ENCODE measurements at regions not wholly inside any gene's neighbourhood (a gene's known extent, or its start where the extent isn't known, plus 50 kb on each side); places are given as distances from the start of the nearest gene placed in this dataset.

DNA sequence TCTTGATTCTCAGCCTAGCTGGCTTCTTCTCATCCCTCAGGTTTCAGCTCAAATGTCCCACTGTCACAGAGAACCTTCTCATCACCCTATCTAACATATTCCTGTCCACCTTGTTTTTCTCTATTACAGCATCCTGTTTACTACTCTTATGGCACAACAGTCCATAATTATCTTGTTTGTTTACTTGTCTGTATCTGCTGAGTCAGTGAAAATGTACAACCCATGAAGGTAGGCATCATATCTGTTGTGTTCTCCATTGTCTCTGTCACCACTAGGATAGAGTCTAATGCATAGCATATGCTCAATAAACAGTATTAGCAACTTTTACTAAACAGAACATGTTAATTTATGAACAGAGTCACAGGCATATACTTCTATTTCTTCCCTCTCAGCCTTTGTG lies 261.7 kb downstream of the ETAA1 start:
- BruUV-seq (replicated peaks) = no TSS peak
- Mint-ChIP-seq H3K27ac (ENCODE audit: unreplicated experiment) (no peak overlapping the region), H3K4me3 (ENCODE audit: unreplicated experiment) (no peak overlapping the region), H3K9me3 (ENCODE audit: unreplicated experiment) (peaks cover under 1% of the 10 kb centered on the region), H3K4me1 (ENCODE audit: low read depth, unreplicated experiment) (no peaks in the 10 kb centered on the region), H3K36me3 (ENCODE audit: insufficient read depth, unreplicated experiment) (no peaks in the 10 kb centered on the region), H3K27me3 (ENCODE audit: insufficient read depth, unreplicated experiment) (no peaks in the 10 kb centered on the region)
- ChIA-PET POLR2A (no interaction called here), CTCF (no interaction called here)
- Histone ChIP-seq H3K36me3 (ENCODE audit: control insufficient read depth, insufficient read depth, low read length) (no peaks in the 10 kb centered on the region), H3K4me3 (ENCODE audit: low read depth, low read length) (no peak overlapping the region), H3K4me1 (no peaks in the 10 kb centered on the region; the same call in 1 of the 2 replicates), H3K27me3 (replicated peaks; ENCODE audit: control insufficient read depth, insufficient read depth, low read length) (no peaks in the 10 kb centered on the region), H3K9me3 (no peaks in the 10 kb centered on the region)
- no peak for DNase-seq
- TF ChIP-seq, protein P1, sequence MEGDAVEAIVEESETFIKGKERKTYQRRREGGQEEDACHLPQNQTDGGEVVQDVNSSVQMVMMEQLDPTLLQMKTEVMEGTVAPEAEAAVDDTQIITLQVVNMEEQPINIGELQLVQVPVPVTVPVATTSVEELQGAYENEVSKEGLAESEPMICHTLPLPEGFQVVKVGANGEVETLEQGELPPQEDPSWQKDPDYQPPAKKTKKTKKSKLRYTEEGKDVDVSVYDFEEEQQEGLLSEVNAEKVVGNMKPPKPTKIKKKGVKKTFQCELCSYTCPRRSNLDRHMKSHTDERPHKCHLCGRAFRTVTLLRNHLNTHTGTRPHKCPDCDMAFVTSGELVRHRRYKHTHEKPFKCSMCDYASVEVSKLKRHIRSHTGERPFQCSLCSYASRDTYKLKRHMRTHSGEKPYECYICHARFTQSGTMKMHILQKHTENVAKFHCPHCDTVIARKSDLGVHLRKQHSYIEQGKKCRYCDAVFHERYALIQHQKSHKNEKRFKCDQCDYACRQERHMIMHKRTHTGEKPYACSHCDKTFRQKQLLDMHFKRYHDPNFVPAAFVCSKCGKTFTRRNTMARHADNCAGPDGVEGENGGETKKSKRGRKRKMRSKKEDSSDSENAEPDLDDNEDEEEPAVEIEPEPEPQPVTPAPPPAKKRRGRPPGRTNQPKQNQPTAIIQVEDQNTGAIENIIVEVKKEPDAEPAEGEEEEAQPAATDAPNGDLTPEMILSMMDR (IDR thresholded peaks at IDR 0.05; ENCODE audit: insufficient read depth in 1 of 2, low read depth in 1 of 2, low read length in 1 of 2, severe bottlenecking in 1 of 2, unreplicated experiment in 1 of 2) = no peak
- intact Hi-C loops (cut with micrococcal nuclease; ENCODE audit: unreplicated experiment) = loop anchor here (10.0 kb wide), 1 partner anchor 184 kb away; no protein-coding TSS in a partner anchor

GRCh38 chr2:67660015-67660602 lies 263.0 kb downstream of the ETAA1 start:
- POLR2A ChIA-PET = no interaction called here
- no peak overlapping the region for H3K4me3 ChIP-seq (ENCODE audit: low read depth, low read length)
- CTCF ChIA-PET = no interaction called here
- Mint-ChIP-seq H3K36me3 (ENCODE audit: insufficient read depth, unreplicated experiment) (no peaks in the 10 kb centered on the region), H3K4me1 (ENCODE audit: low read depth, unreplicated experiment) (no peaks in the 10 kb centered on the region), H3K27ac (ENCODE audit: unreplicated experiment) (no peak overlapping the region), H3K27me3 (ENCODE audit: insufficient read depth, unreplicated experiment) (no peaks in the 10 kb centered on the region), H3K4me3 (ENCODE audit: unreplicated experiment) (no peak overlapping the region), H3K9me3 (ENCODE audit: unreplicated experiment) (no peaks in the 10 kb centered on the region)
- no TSS peak for BruUV-seq (replicated peaks)
- intact Hi-C loops (cut with micrococcal nuclease; ENCODE audit: unreplicated experiment) = no loop called here
- DNase-seq = no peak
- H3K9me3 ChIP-seq = no peaks in the 10 kb centered on the region
- H3K27me3 ChIP-seq (replicated peaks; ENCODE audit: control insufficient read depth, insufficient read depth, low read length) = no peaks in the 10 kb centered on the region
- TF ChIP-seq, protein P1 (IDR thresholded peaks at IDR 0.05; ENCODE audit: insufficient read depth in 1 of 2, low read depth in 1 of 2, low read length in 1 of 2, severe bottlenecking in 1 of 2, unreplicated experiment in 1 of 2) = no peak
- H3K4me1 ChIP-seq = no peaks in the 10 kb centered on the region; the same call in 1 of the 2 replicates
- H3K36me3 ChIP-seq (ENCODE audit: control insufficient read depth, insufficient read depth, low read length) = no peaks in the 10 kb centered on the region

DNA sequence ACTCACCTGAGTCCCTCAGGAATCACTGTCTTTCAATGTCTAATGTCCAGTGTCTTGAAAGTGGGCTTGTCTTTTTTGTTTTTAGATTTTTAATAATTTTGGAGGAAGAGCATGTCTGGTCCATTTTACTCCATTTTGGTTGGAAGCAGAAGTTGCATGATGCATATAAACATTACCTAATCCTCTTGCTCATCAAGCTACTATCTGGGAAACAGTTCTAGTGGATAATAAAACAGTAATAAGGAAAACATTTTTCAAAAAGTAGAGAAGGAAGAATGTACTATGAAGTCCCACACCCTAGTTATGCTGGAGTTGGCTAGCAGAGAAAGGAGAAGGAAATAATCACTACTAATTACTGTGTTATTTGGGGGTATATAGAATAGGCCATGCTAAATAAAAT lies 263.7 kb downstream of the ETAA1 start:
- POLR2A ChIA-PET = no interaction called here
- DNase-seq = no peak
- Histone ChIP-seq H3K36me3 (ENCODE audit: control insufficient read depth, insufficient read depth, low read length) (no peaks in the 10 kb centered on the region), H3K4me3 (ENCODE audit: low read depth, low read length) (no peak overlapping the region), H3K9me3 (no peaks in the 10 kb centered on the region), H3K27me3 (replicated peaks; ENCODE audit: control insufficient read depth, insufficient read depth, low read length) (no peaks in the 10 kb centered on the region), H3K4me1 (no peaks in the 10 kb centered on the region; the same call in 1 of the 2 replicates)
- CTCF ChIA-PET = no interaction called here
- H3K9me3 Mint-ChIP-seq (ENCODE audit: unreplicated experiment) = no peaks in the 10 kb centered on the region
- no peaks in the 10 kb centered on the region for H3K36me3 Mint-ChIP-seq (ENCODE audit: insufficient read depth, unreplicated experiment)
- intact Hi-C loops (cut with micrococcal nuclease; ENCODE audit: unreplicated experiment) = no loop called here
- H3K4me1 Mint-ChIP-seq (ENCODE audit: low read depth, unreplicated experiment) = no peaks in the 10 kb centered on the region
- TF ChIP-seq, protein P1 (IDR thresholded peaks at IDR 0.05; ENCODE audit: insufficient read depth in 1 of 2, low read depth in 1 of 2, low read length in 1 of 2, severe bottlenecking in 1 of 2, unreplicated experiment in 1 of 2) = no peak
- no peak overlapping the region for H3K27ac Mint-ChIP-seq (ENCODE audit: unreplicated experiment)
- H3K27me3 Mint-ChIP-seq (ENCODE audit: insufficient read depth, unreplicated experiment) = no peaks in the 10 kb centered on the region
- no TSS peak for BruUV-seq (replicated peaks)
- H3K4me3 Mint-ChIP-seq (ENCODE audit: unreplicated experiment) = no peak overlapping the region
